Esophagus squamous epithelium (tissue), 4 donors: ENCODE measurements at regions not wholly inside any gene's neighbourhood (a gene's known extent, or its start where the extent isn't known, plus 50 kb on each side); places are given as distances from the start of the nearest gene placed in this dataset.

Experiments used
- CTCF ChIP-seq, 6 experiments: fragments of 450-650 bp in 4 of 6; fragments of 200-600 bp in 2 of 6; sonication (generic) in 2 of 6; IDR thresholded peaks; one replicate each; pipeline ENCODE4 v1.5.1; 2016 to 2019; ENCODE audit warnings: antibody characterized with exemption in 6 of 6, mild to moderate bottlenecking in 4 of 6, moderate library complexity in 4 of 6
- POLR2A ChIP-seq, 4 donors: fragments of 450-650 bp; IDR thresholded peaks; one replicate each; pipeline ENCODE4 v1.6.1; 2017; ENCODE audit warnings: antibody characterized with exemption in 4 of 4, mild to moderate bottlenecking in 4 of 4, moderate library complexity in 3 of 4

- TF ChIP-seq CTCF (IDR thresholded peaks at IDR 0.05) (no peak), POLR2A (IDR thresholded peaks at IDR 0.05) (no peak)
Measured at GRCh38 chr13:59099182-59099974, 1064.3 kb downstream of the DIAPH3 start.
